Right lobe of liver (tissue), 6 donors: ENCODE measurements at regions not wholly inside any gene's neighbourhood (a gene's known extent, or its start where the extent isn't known, plus 50 kb on each side); places are given as distances from the start of the nearest gene placed in this dataset.

Source experiments
- ATAC-seq, 4 donors: fragments of 200-7000 bp; cut with Tn5 transposase; one replicate each; pipeline ENCODE4 v1.9.1; 2020; ENCODE audit warnings: mild to moderate bottlenecking in 4 of 4, moderate library complexity in 4 of 4
- DNase-seq, 3 donors: peaks; one replicate each; pipeline ENCODE4 v3.0.0-alpha.2; 2020
- H3K27ac ChIP-seq, 3 donors: fragments of 200-600 bp; one replicate each; pipeline ENCODE4 v1.8.0; 2022
- H3K27me3 ChIP-seq, 2 donors: fragments of 200-600 bp; one replicate each; pipeline ENCODE4 v1.8.0; 2022
- H3K36me3 ChIP-seq, 4 donors: fragments of 200-600 bp; sonication (generic) in 1 of 4; one replicate each; pipeline versions ENCODE4 v1.5.1 to v1.8.0; 2017 to 2022; ENCODE audit warnings: control low read depth in 1 of 4
- H3K4me1 ChIP-seq, 4 donors: fragments of 200-600 bp; sonication (generic) in 1 of 4; one replicate each; pipeline versions ENCODE4 v1.5.1 to v1.8.0; 2017 to 2022; ENCODE audit warnings: control low read depth in 1 of 4
- H3K4me3 ChIP-seq, 3 donors: fragments of 200-600 bp; one replicate each; pipeline ENCODE4 v1.8.0; 2022
- H3K9me3 ChIP-seq, 4 donors: fragments of 200-600 bp; sonication (generic) in 1 of 4; one replicate each; pipeline versions ENCODE4 v1.5.1 to v1.8.0; 2017 to 2022; ENCODE audit warnings: control low read depth in 1 of 4
- CTCF ChIP-seq, 4 donors: fragments of 200-600 bp in 3 of 4; fragments of 450-650 bp in 1 of 4; IDR thresholded peaks; one replicate each; pipeline versions ENCODE4 v1.5.1 to v1.8.0; 2016 to 2022; ENCODE audit warnings: antibody characterized with exemption in 4 of 4, mild to moderate bottlenecking in 2 of 4
- POLR2A ChIP-seq: fragments of 450-650 bp; IDR thresholded peaks from one replicate; pipeline ENCODE4 v1.6.1; 2017; ENCODE audit warnings: antibody characterized with exemption, mild to moderate bottlenecking
- WGBS: methylation state at CpG from one replicate; pipeline ENCODE4 v1.1.6; 2018; ENCODE audit warnings: low coverage, low lambda C conversion rate; ENCODE audit not compliant: insufficient coverage; ENCODE audit errors: missing lambda C conversion rate; 5-methylcytosine and 5-hydroxymethylcytosine counted together
- intact Hi-C, 2 donors: fragments of 100-400 bp; cut with DNase I; formaldehyde crosslinking; loops; one replicate each; pipeline versions ENCODE4 v1.11.2 to v1.14.1; 2022
- donor health status: DM: no; HTN: yes; CAD: no.
- donor health status: DM: no; HTN: no; CAD: no.
- donor health status: DM: no; HTN: no; CAD: no.
- donor health status: DM: no; HTN: yes; CAD: no.
- donor health status: DM: no; HTN: yes; CAD: no.

GRCh38 chr6:9537381-9537780 is 877.5 kb downstream of the TFAP2A start:
- no peak overlapping the region for H3K4me3 ChIP-seq
- 50% methylated on average over 2 of the region's 2 CpGs for WGBS
- intact Hi-C loops, result no loop called here
- H3K4me1 ChIP-seq, result no peaks in the 10 kb centered on the region
- no peak overlapping the region for H3K27ac ChIP-seq
- ATAC-seq (no peak), DNase-seq (no peak)
- H3K36me3 ChIP-seq, result no peaks in the 10 kb centered on the region
- H3K27me3 ChIP-seq, result no peaks in the 10 kb centered on the region
- no peak for TF ChIP-seq CTCF (IDR thresholded peaks at IDR 0.05)
- no peak for TF ChIP-seq POLR2A
- H3K9me3 ChIP-seq, result no peaks in the 10 kb centered on the region

GRCh38 chr6:9535106-9535505 is 879.8 kb downstream of the TFAP2A start:
- 73% methylated on average over 2 of the region's 2 CpGs for WGBS
- Histone ChIP-seq H3K4me3 (no peak overlapping the region), H3K27me3 (peaks cover 0 to 4% of the 10 kb centered on the region in 2 donors), H3K9me3 (no peaks in the 10 kb centered on the region), H3K36me3 (no peaks in the 10 kb centered on the region), H3K4me1 (no peaks in the 10 kb centered on the region), H3K27ac (no peak overlapping the region)
- ATAC-seq (no peak), DNase-seq (no peak)
- TF ChIP-seq CTCF (IDR thresholded peaks at IDR 0.05), result no peak
- no peak for TF ChIP-seq POLR2A
- intact Hi-C loops, result no loop called here

GRCh38 chr6:9532621-9533557 is 882.0 kb downstream of the TFAP2A start:
- ATAC-seq (no peak), DNase-seq (no peak)
- WGBS, result 61% methylated on average over 3 of the region's 3 CpGs
- no peaks in the 10 kb centered on the region for H3K4me1 ChIP-seq
- no peak overlapping the region for H3K4me3 ChIP-seq
- H3K27ac ChIP-seq, result no peak overlapping the region
- TF ChIP-seq CTCF (IDR thresholded peaks at IDR 0.05) (no peak), POLR2A (no peak)
- intact Hi-C loops, result no loop called here
- no peaks in the 10 kb centered on the region for H3K9me3 ChIP-seq
- H3K27me3 ChIP-seq, result peaks cover 0 to 4% of the 10 kb centered on the region in 2 donors
- H3K36me3 ChIP-seq, result no peaks in the 10 kb centered on the region

GRCh38 chr6:9527679-9528286 is 887.1 kb downstream of the TFAP2A start:
- ATAC-seq, result no peak
- 42% methylated on average over 4 of the region's 4 CpGs for WGBS
- no peaks in the 10 kb centered on the region for H3K4me1 ChIP-seq
- intact Hi-C loops, result no loop called here
- no peak for DNase-seq
- no peaks in the 10 kb centered on the region for H3K9me3 ChIP-seq
- H3K36me3 ChIP-seq, result no peaks in the 10 kb centered on the region
- no peak overlapping the region for H3K27ac ChIP-seq
- H3K4me3 ChIP-seq, result no peak overlapping the region
- peaks cover 0 to 4% of the 10 kb centered on the region in 2 donors for H3K27me3 ChIP-seq
- TF ChIP-seq POLR2A, result no peak

GRCh38 chr6:9523462-9523861 is 891.4 kb downstream of the TFAP2A start:
- intact Hi-C loops, result no loop called here
- ATAC-seq (no peak), DNase-seq (no peak)

More at GRCh38 chr6:9523462-9523861, 891.4 kb downstream of the TFAP2A start:
- Histone ChIP-seq H3K27ac (no peak overlapping the region), H3K4me3 (no peak overlapping the region), H3K27me3 (no peaks in the 10 kb centered on the region), H3K4me1 (no peaks in the 10 kb centered on the region), H3K9me3 (no peaks in the 10 kb centered on the region), H3K36me3 (no peaks in the 10 kb centered on the region)
- TF ChIP-seq CTCF (IDR thresholded peaks at IDR 0.05), result no peak
- TF ChIP-seq POLR2A, result no peak
